HG02763 (cell line): ENCODE measurements at regions not wholly inside any gene's neighbourhood (a gene's known extent, or its start where the extent isn't known, plus 50 kb on each side); places are given as distances from the start of the nearest gene placed in this dataset.
"Not testable (repeated sequence)": the region's sequence is repeated elsewhere in the genome, so short reads cannot be mapped to it uniquely, and the experiment has no call there.

ENCODE experiments used
- ATAC-seq: cut with Tn5 transposase; IDR thresholded peaks from one replicate; pipeline ENCODE4 v1.9.1; 2021; ENCODE audit warnings: mild to moderate bottlenecking, moderate library complexity; ENCODE audit not compliant: unreplicated experiment

- ATAC-seq: no peak
Measured at GRCh38 chr5:53160895-53161294, 51.3 kb upstream of the MOCS2 start.

- ATAC-seq: no peak
Measured at GRCh38 chr5:53161876-53162275, 52.3 kb upstream of the MOCS2 start.

- no peak for ATAC-seq
Measured at GRCh38 chr5:53164478-53165165, 55.1 kb upstream of the MOCS2 start.

- no peak for ATAC-seq
Measured at GRCh38 chr5:53165431-53166182, 56.0 kb upstream of the MOCS2 start.

- ATAC-seq: no peak
Measured at GRCh38 chr5:53166183-53166495, 56.6 kb upstream of the MOCS2 start.

- no peak for ATAC-seq
Measured at GRCh38 chr5:53167836-53168235, 58.3 kb upstream of the MOCS2 start.

- no peak for ATAC-seq
Measured at GRCh38 chr5:53169933-53170332, 60.4 kb upstream of the MOCS2 start.

- ATAC-seq: no peak
Measured at GRCh38 chr5:53170746-53171349, 61.3 kb upstream of the MOCS2 start.

- not testable (repeated sequence) for ATAC-seq
Measured at GRCh38 chr5:53172073-53172472, 62.5 kb upstream of the MOCS2 start.

- ATAC-seq: no peak
Measured at GRCh38 chr5:53172630-53173029, 63.1 kb upstream of the MOCS2 start.

GRCh38 chr5:53173083-53173482 lies 63.5 kb upstream of the MOCS2 start:
- ATAC-seq: no peak

- ATAC-seq: no peak
Measured at GRCh38 chr5:53178830-53179229, 69.3 kb upstream of the MOCS2 start.

- no peak for ATAC-seq
Measured at GRCh38 chr5:53179691-53180090, 70.1 kb upstream of the MOCS2 start.

- ATAC-seq: no peak
Measured at GRCh38 chr5:53180538-53180937, 71.0 kb upstream of the MOCS2 start.

GRCh38 chr5:53180991-53181390 lies 71.4 kb upstream of the MOCS2 start:
- ATAC-seq: no peak

- ATAC-seq: no peak
Measured at GRCh38 chr5:53183880-53184279, 74.3 kb upstream of the MOCS2 start.

GRCh38 chr5:53191548-53192165 lies 82.1 kb upstream of the MOCS2 start:
- no peak for ATAC-seq

GRCh38 chr5:53194086-53194485 lies 84.5 kb upstream of the MOCS2 start:
- no peak for ATAC-seq

- no peak for ATAC-seq
Measured at GRCh38 chr5:53199882-53200281, 90.3 kb upstream of the MOCS2 start.

- no peak for ATAC-seq
Measured at GRCh38 chr5:53200306-53200705, 90.7 kb upstream of the MOCS2 start.

- ATAC-seq: no peak
Measured at GRCh38 chr5:53201746-53202145, 92.2 kb upstream of the MOCS2 start.

- ATAC-seq: no peak
Measured at GRCh38 chr5:53206562-53206961, 97.0 kb upstream of the MOCS2 start.
